Esophagus muscularis mucosa (tissue), 4 donors: ENCODE measurements at regions not wholly inside any gene's neighbourhood (a gene's known extent, or its start where the extent isn't known, plus 50 kb on each side); places are given as distances from the start of the nearest gene placed in this dataset.

Source experiments
- EP300 ChIP-seq: sonication (generic); formaldehyde crosslinking; IDR thresholded peaks from one replicate; pipeline ENCODE4 v1.6.1; 2017; ENCODE audit warnings: antibody characterized with exemption
- POLR2A ChIP-seq: fragments of 450-650 bp; IDR thresholded peaks from one replicate; pipeline ENCODE4 v1.6.1; 2017; ENCODE audit warnings: antibody characterized with exemption, moderate library complexity, mild to moderate bottlenecking, low read depth
- POLR2AphosphoS5 ChIP-seq, 2 donors: sonication (generic); formaldehyde crosslinking; IDR thresholded peaks; one replicate each; pipeline ENCODE4 v1.6.1; 2017; ENCODE audit warnings: antibody characterized with exemption in 2 of 2
- TF ChIP-seq, protein P1 (sequence below), 3 experiments: fragments of 200-600 bp in 2 of 3; fragments of 450-650 bp in 1 of 3; sonication (generic) in 2 of 3; IDR thresholded peaks; one replicate each; pipeline ENCODE4 v1.5.1; 2017 to 2019; ENCODE audit warnings: antibody characterized with exemption in 3 of 3, mild to moderate bottlenecking in 2 of 3, moderate library complexity in 1 of 3

DNA sequence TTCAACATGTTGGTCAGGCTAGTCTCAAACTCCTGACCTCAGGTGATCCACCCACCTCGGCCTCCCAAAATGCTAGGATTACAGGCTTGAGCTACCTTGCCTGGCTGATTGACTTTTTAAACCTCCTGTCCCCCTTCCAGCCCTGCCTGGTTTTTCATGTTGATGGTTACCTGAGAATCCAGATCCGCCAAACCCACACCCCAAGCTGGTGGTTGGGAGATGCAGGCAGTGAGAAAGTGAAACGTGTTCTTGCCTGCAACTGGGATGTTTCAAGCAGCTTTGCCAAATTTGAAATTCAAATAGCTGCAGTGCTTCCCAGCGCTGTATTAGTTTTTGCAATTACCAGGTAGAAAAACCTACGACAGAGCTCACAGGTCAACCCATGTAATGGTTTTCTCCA is 238.3 kb upstream of the PWP1 start:
- TF ChIP-seq POLR2A (no peak), POLR2AphosphoS5 (IDR thresholded peaks at IDR 0.05) (no peak), EP300 (no peak)
- TF ChIP-seq, protein P1, sequence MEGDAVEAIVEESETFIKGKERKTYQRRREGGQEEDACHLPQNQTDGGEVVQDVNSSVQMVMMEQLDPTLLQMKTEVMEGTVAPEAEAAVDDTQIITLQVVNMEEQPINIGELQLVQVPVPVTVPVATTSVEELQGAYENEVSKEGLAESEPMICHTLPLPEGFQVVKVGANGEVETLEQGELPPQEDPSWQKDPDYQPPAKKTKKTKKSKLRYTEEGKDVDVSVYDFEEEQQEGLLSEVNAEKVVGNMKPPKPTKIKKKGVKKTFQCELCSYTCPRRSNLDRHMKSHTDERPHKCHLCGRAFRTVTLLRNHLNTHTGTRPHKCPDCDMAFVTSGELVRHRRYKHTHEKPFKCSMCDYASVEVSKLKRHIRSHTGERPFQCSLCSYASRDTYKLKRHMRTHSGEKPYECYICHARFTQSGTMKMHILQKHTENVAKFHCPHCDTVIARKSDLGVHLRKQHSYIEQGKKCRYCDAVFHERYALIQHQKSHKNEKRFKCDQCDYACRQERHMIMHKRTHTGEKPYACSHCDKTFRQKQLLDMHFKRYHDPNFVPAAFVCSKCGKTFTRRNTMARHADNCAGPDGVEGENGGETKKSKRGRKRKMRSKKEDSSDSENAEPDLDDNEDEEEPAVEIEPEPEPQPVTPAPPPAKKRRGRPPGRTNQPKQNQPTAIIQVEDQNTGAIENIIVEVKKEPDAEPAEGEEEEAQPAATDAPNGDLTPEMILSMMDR (IDR thresholded peaks at IDR 0.05) = no peak
